K562 (cell line): ENCODE measurements at regions not wholly inside any gene's neighbourhood (a gene's known extent, or its start where the extent isn't known, plus 50 kb on each side); places are given as distances from the start of the nearest gene placed in this dataset.

Source experiments
- ATAC-seq: fragments of 200-7000 bp; cut with Tn5 transposase; 3 replicates; pipeline ENCODE4 v1.9.1; 2020; ENCODE audit warnings: moderate library complexity
- BruUV-seq: library from RNA; stranded (reverse); fragments of 400-500 nt; replicated peaks from 2 replicates; lab custom pipeline; 2021; lab: Mats Ljungman, UMichigan
- CTCF ChIA-PET: fragments of 300-600 bp; formaldehyde crosslinking; extraction: SDS; loops from one replicate; lab custom pipeline; 2021; ENCODE audit warnings: low intra/inter-chr PET ratio; lab: Yijun Ruan, JAX
- POLR2A ChIA-PET: fragments of 300-600, 350-650 bp; sonication (Branson Sonifier 250); formaldehyde crosslinking; extraction: SDS; loops from one replicate; lab custom pipeline; 2021; ENCODE audit warnings: antibody characterized with exemption, inconsistent platforms; lab: Yijun Ruan, JAX
- DNase-seq, 4 experiments: peaks; one replicate each; pipeline versions ENCODE4 v3.0.0 to v3.0.0-alpha.2; 2011 to 2018; ENCODE audit warnings: low spot score in 3 of 4, mixed read lengths in 3 of 4; ENCODE audit errors: extremely low read depth in 1 of 4
- FAIRE-seq: peaks from 2 replicates; lab custom pipeline; 2011; peaks lifted over from hg19 to GRCh38; lab: Jason Lieb, UNC
- H2AFZ ChIP-seq: 2 replicates; pipeline ENCODE4 v1.6.0; 2011; ENCODE audit warnings: low read depth, low read length, control low read depth, inconsistent platforms
- H3K27ac ChIP-seq: fragments of 200-600 bp; 3 replicates; pipeline ENCODE4 v1.8.0; 2011; ENCODE audit warnings: low read depth, mild to moderate bottlenecking, control low read depth, inconsistent platforms, low read length, moderate library complexity, mixed read lengths; ENCODE audit errors: extremely low read depth
- H3K27me3 ChIP-seq, 2 experiments: fragments of 300-600 bp in 1 of 2; 2 replicates in 1 of 2; 3 replicates in 1 of 2; pipeline versions ENCODE4 v1.6.0 to v1.8.0; 2011; ENCODE audit warnings: inconsistent platforms in 2 of 2, low read length in 2 of 2, mild to moderate bottlenecking in 1 of 2, mixed read lengths in 1 of 2, moderate library complexity in 1 of 2; ENCODE audit not compliant: control insufficient read depth in 2 of 2, insufficient read depth in 2 of 2
- H3K36me3 ChIP-seq: fragments of 300-600 bp; 3 replicates; pipeline ENCODE4 v1.8.0; 2011; ENCODE audit warnings: mild to moderate bottlenecking, low read length, inconsistent platforms; ENCODE audit not compliant: control insufficient read depth, insufficient read depth
- H3K4me1 ChIP-seq, 2 experiments: fragments of 200-600 bp in 1 of 2; replicated peaks in 1 of 2; 2 replicates in 1 of 2; 3 replicates in 1 of 2; pipeline versions ENCODE4 v1.5.1 to v1.8.0; 2011; ENCODE audit warnings: inconsistent platforms in 2 of 2, low read length in 2 of 2, mild to moderate bottlenecking in 1 of 2, mixed read lengths in 1 of 2, moderate library complexity in 1 of 2; ENCODE audit not compliant: control insufficient read depth in 2 of 2, insufficient read depth in 2 of 2
- H3K4me2 ChIP-seq: 2 replicates; pipeline ENCODE4 v1.6.1; 2011; ENCODE audit warnings: low read length, control low read depth, inconsistent platforms, mixed read lengths; ENCODE audit not compliant: insufficient read depth
- H3K4me3 ChIP-seq: fragments of 200-600 bp; sonication (generic), shearing (Covaris generic); 2 replicates; pipeline ENCODE4 v1.5.1; 2016; ENCODE audit warnings: control low read depth, inconsistent platforms
- H3K79me2 ChIP-seq: fragments of 200-600 bp; 3 replicates; pipeline ENCODE4 v1.8.0; 2011; ENCODE audit warnings: low read length, inconsistent platforms; ENCODE audit not compliant: control insufficient read depth, insufficient read depth
- H3K9ac ChIP-seq, 2 experiments: 2 replicates each; pipeline versions ENCODE4 v1.6.0 to v1.6.1; 2011; ENCODE audit warnings: low read depth in 2 of 2, low read length in 2 of 2, control low read depth in 1 of 2, inconsistent platforms in 1 of 2, mild to moderate bottlenecking in 1 of 2, mixed read lengths in 1 of 2; ENCODE audit not compliant: insufficient read depth in 1 of 2
- H3K9me1 ChIP-seq: one replicate; pipeline ENCODE4 v1.6.0; 2011; ENCODE audit warnings: inconsistent platforms, mild to moderate bottlenecking, low read length, moderate library complexity; ENCODE audit not compliant: control insufficient read depth, insufficient read depth
- H3K9me3 ChIP-seq: replicated peaks from 2 replicates; pipeline ENCODE4 v1.5.1; 2011; ENCODE audit warnings: low read depth, low read length, inconsistent platforms; ENCODE audit not compliant: control insufficient read depth, insufficient read depth
- H4K20me1 ChIP-seq: replicated peaks from 2 replicates; pipeline ENCODE4 v1.6.1; 2011; ENCODE audit warnings: low read length, inconsistent platforms, mixed read lengths; ENCODE audit not compliant: control insufficient read depth, insufficient read depth
- BCLAF1 ChIP-seq, 2 experiments: fragments of 450-650 bp in 1 of 2; IDR thresholded peaks; 2 replicates each; pipeline ENCODE4 v1.6.1; 2011 to 2017; ENCODE audit warnings: low read depth in 2 of 2, antibody characterized with exemption in 1 of 2, borderline replicate concordance in 1 of 2, low read length in 1 of 2, mild to moderate bottlenecking in 1 of 2, mixed read lengths in 1 of 2; ENCODE audit not compliant: control insufficient read depth in 1 of 2
- BRCA1 ChIP-seq, 2 experiments: fragments of 450-650 bp in 1 of 2; sonication (generic) in 1 of 2; formaldehyde crosslinking in 1 of 2; IDR thresholded peaks; 2 replicates each; pipeline versions ENCODE4 v1.5.0 to v1.6.1; 2017 to 2020; ENCODE audit warnings: mild to moderate bottlenecking in 1 of 2, missing genetic modification reagents in 1 of 2
- C11orf30 ChIP-seq: fragments of 450-650 bp; IDR thresholded peaks from 2 replicates; pipeline ENCODE4 v1.6.1; 2016; ENCODE audit warnings: low read depth, mild to moderate bottlenecking
- CTBP1 ChIP-seq: fragments of 450-650 bp; IDR thresholded peaks from 2 replicates; pipeline ENCODE4 v1.6.1; 2016; ENCODE audit warnings: borderline replicate concordance
- KLF6 ChIP-seq: fragments of 250-450 bp; sonication (Bioruptor Pico); IDR thresholded peaks from 2 replicates; pipeline ENCODE4 v1.4.0; 2020; ENCODE audit warnings: mild to moderate bottlenecking, moderate library complexity, borderline replicate concordance
- MYBL2 ChIP-seq, 2 experiments: fragments of 450-650 bp in 1 of 2; sonication (generic) in 1 of 2; formaldehyde crosslinking in 1 of 2; IDR thresholded peaks; 2 replicates each; pipeline versions ENCODE4 v1.6.1 to v1.8.1; 2017 to 2022; ENCODE audit warnings: borderline replicate concordance in 1 of 2, inconsistent platforms in 1 of 2, low read depth in 1 of 2, mild to moderate bottlenecking in 1 of 2, missing genetic modification reagents in 1 of 2, moderate library complexity in 1 of 2
- NRF1 ChIP-seq, 2 experiments: fragments of 450-650 bp; IDR thresholded peaks in 1 of 2; conservative IDR thresholded peaks in 1 of 2; 2 replicates each; pipeline ENCODE4 v1.6.1; 2014; ENCODE audit warnings: mild to moderate bottlenecking in 2 of 2
- POLR2B ChIP-seq: fragments of 450-650 bp; IDR thresholded peaks from 2 replicates; pipeline ENCODE4 v1.6.1; 2018; ENCODE audit warnings: low read depth; ENCODE audit not compliant: partially characterized antibody
- SREBF1 ChIP-seq: fragments of 150-350 bp; IDR thresholded peaks from 2 replicates; pipeline ENCODE4 v1.6.1; 2014; ENCODE audit warnings: antibody characterized with exemption, low read depth, low read length, borderline replicate concordance
- TFE3 ChIP-seq: fragments of 450-650 bp; formaldehyde crosslinking; IDR thresholded peaks from 2 replicates; pipeline ENCODE4 v1.4.0; 2020; ENCODE audit warnings: mild to moderate bottlenecking, mixed read lengths
- ZNF561 ChIP-seq: fragments of 450-650 bp; formaldehyde crosslinking; conservative IDR thresholded peaks from 2 replicates; pipeline ENCODE4 v1.4.0; 2020; ENCODE audit warnings: mild to moderate bottlenecking, moderate library complexity
- WGBS: fragments of 100-300 bp; shearing (Covaris generic); methylation state at CpG from one replicate; pipeline ENCODE4 v1.1.6; 2016; ENCODE audit warnings: low coverage, mixed read lengths; ENCODE audit not compliant: insufficient coverage; ENCODE audit errors: missing lambda C conversion rate; 5-methylcytosine and 5-hydroxymethylcytosine counted together
- in situ Hi-C: fragments of 300-500 bp; cut with MboI; formaldehyde crosslinking; loops from 4 replicates; pipeline ENCODE4 v1.15.0; 2018; ENCODE audit warnings: inconsistent platforms, mixed read lengths
- intact Hi-C: fragments of 100-400 bp; cut with micrococcal nuclease; formaldehyde crosslinking; loops from 2 replicates; pipeline ENCODE4 v1.14.2; 2022

- no peak for DNase-seq
- Histone ChIP-seq H3K9ac (no peak overlapping the region), H3K9me1 (no peaks in the 10 kb centered on the region), H3K4me1 (no peaks in the 10 kb centered on the region), H3K36me3 (no peaks in the 10 kb centered on the region), H2AFZ (no peak overlapping the region), H3K4me3 (no peak overlapping the region), H3K4me2 (no peak overlapping the region), H3K27me3 (no peaks in the 10 kb centered on the region), H3K27ac (no peak overlapping the region), H3K9me3 (no peaks in the 10 kb centered on the region), H3K79me2 (no peaks in the 10 kb centered on the region), H4K20me1 (no peaks in the 10 kb centered on the region)
- 0% methylated on average over 1 of the region's 2 CpGs for WGBS
- ChIA-PET POLR2A (no interaction called here), CTCF (no interaction called here)
- FAIRE-seq, result no peak
- BruUV-seq, result no TSS peak
- no peak for ATAC-seq
- TF ChIP-seq MYBL2 (IDR thresholded peaks at IDR 0.05; ENCODE audit: low read depth) (no peak), MYBL2 (CRISPR knock-in tag; IDR thresholded peaks at IDR 0.05; ENCODE audit: borderline replicate concordance) (no peak), KLF6 (CRISPR knock-in tag) (no peak), BRCA1 (IDR thresholded peaks at IDR 0.05) (no peak), BRCA1 (CRISPR knock-in tag; IDR thresholded peaks at IDR 0.05) (no peak), POLR2B (no peak), C11orf30 (no peak), CTBP1 (no peak), TFE3 (CRISPR knock-in tag) (no peak), SREBF1 (no peak), ZNF561 (CRISPR knock-in tag) (no peak), NRF1 (conservative IDR thresholded peaks at IDR 0.05 in 1 of 2, IDR thresholded peaks at IDR 0.05 in 1 of 2) (no peak), BCLAF1 (IDR thresholded peaks at IDR 0.05; ENCODE audit: borderline replicate concordance in 1 of 2, control insufficient read depth in 1 of 2, low read depth in 2 of 2, low read length in 1 of 2) (no peak)
- in situ Hi-C loops, result no loop called here
- intact Hi-C loops, result no loop called here
Measured at GRCh38 chr13:62207388-62207787, 791.7 kb upstream of the PCDH20 start.
